OCI-LY1 (cell line): ENCODE measurements at regions not wholly inside any gene's neighbourhood (a gene's known extent, or its start where the extent isn't known, plus 50 kb on each side); places are given as distances from the start of the nearest gene placed in this dataset.
"Not testable (repeated sequence)": the region's sequence is repeated elsewhere in the genome, so short reads cannot be mapped to it uniquely, and the experiment has no call there.

Source experiments
- EZH2 ChIP-seq: fragments of 200-600 bp; sonication (generic), shearing (Covaris generic); IDR thresholded peaks from 2 replicates; pipeline ENCODE4 v1.8.0; 2017; ENCODE audit warnings: borderline replicate concordance, mixed run types, mild to moderate bottlenecking, antibody characterized with exemption, low read length, moderate library complexity, mixed read lengths
- TF ChIP-seq, protein P1 (sequence below): fragments of 200-600 bp; sonication (generic), shearing (Covaris generic); IDR thresholded peaks from 2 replicates; pipeline ENCODE4 v1.5.1; 2017; ENCODE audit warnings: mild to moderate bottlenecking, antibody characterized with exemption, low read length, moderate library complexity, mixed read lengths

DNA sequence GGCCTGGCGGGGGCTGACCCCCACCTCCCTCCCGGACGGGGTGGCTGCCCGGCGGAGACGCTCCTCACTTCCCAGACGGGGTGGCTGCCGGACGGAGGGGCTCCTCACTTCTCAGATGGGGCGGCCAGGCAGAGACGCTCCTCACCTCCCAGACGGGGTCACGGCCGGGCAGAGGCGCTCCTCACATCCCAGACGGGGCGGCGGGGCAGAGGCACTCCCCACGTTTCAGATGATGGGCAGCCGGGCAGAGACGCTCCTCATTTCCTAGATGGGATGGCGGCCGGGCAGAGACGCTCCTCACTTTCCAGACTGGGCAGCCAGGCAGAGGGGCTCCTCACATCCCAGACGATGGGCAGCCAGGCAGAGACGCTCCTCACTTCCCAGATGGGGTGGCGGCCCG lies 149.3 kb upstream of the CCZ1B start:
- TF ChIP-seq, protein P1, sequence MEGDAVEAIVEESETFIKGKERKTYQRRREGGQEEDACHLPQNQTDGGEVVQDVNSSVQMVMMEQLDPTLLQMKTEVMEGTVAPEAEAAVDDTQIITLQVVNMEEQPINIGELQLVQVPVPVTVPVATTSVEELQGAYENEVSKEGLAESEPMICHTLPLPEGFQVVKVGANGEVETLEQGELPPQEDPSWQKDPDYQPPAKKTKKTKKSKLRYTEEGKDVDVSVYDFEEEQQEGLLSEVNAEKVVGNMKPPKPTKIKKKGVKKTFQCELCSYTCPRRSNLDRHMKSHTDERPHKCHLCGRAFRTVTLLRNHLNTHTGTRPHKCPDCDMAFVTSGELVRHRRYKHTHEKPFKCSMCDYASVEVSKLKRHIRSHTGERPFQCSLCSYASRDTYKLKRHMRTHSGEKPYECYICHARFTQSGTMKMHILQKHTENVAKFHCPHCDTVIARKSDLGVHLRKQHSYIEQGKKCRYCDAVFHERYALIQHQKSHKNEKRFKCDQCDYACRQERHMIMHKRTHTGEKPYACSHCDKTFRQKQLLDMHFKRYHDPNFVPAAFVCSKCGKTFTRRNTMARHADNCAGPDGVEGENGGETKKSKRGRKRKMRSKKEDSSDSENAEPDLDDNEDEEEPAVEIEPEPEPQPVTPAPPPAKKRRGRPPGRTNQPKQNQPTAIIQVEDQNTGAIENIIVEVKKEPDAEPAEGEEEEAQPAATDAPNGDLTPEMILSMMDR: not testable (repeated sequence)
- TF ChIP-seq EZH2: not testable (repeated sequence)
